Mesothelial cell of epicardium (in vitro differentiated cells): ENCODE measurements at regions not wholly inside any gene's neighbourhood (a gene's known extent, or its start where the extent isn't known, plus 50 kb on each side); places are given as distances from the start of the nearest gene placed in this dataset.

ENCODE experiments used
- DNase-seq, 2 experiments: peaks; one replicate each; pipeline ENCODE4 v3.0.0; 2021; ENCODE audit warnings: low spot score in 2 of 2; ENCODE audit not compliant: unreplicated experiment in 2 of 2
- H3K27ac Mint-ChIP-seq: 2 replicates; pipeline ENCODE4 v1.8.0; 2021; ENCODE audit warnings: mixed read lengths
- H3K27me3 Mint-ChIP-seq: 2 replicates; pipeline ENCODE4 v1.8.0; 2021; ENCODE audit warnings: low read depth, mixed read lengths
- H3K36me3 Mint-ChIP-seq: 2 replicates; pipeline ENCODE4 v1.8.0; 2021; ENCODE audit warnings: mixed read lengths
- H3K4me1 Mint-ChIP-seq: 2 replicates; pipeline ENCODE4 v1.8.0; 2021; ENCODE audit warnings: mixed read lengths
- H3K4me3 Mint-ChIP-seq: 2 replicates; pipeline ENCODE4 v1.8.0; 2021; ENCODE audit warnings: mild to moderate bottlenecking, moderate library complexity, mixed read lengths
- H3K9me3 Mint-ChIP-seq: 2 replicates; pipeline ENCODE4 v1.8.0; 2021; ENCODE audit warnings: mixed read lengths
- CTCF ChIP-seq: fragments of 200-600 bp; sonication (generic); IDR thresholded peaks from one replicate; pipeline ENCODE4 v1.5.0; 2021; ENCODE audit warnings: antibody characterized with exemption; ENCODE audit not compliant: unreplicated experiment

GRCh38 chr10:8520382-8520781, 465.9 kb downstream of the GATA3 start:
- Mint-ChIP-seq H3K9me3 (peaks cover 17% of the 10 kb centered on the region), H3K4me3 (no peak overlapping the region), H3K27me3 (peaks cover 2% of the 10 kb centered on the region), H3K36me3 (no peaks in the 10 kb centered on the region), H3K4me1 (peaks cover 4% of the 10 kb centered on the region), H3K27ac (no peak overlapping the region)
- DNase-seq: no peak
- TF ChIP-seq CTCF: peak; percentile 36

GRCh38 chr10:8527773-8528172, 473.3 kb downstream of the GATA3 start:
- Mint-ChIP-seq H3K27me3 (peaks cover 22% of the 10 kb centered on the region), H3K4me3 (no peak overlapping the region), H3K36me3 (no peaks in the 10 kb centered on the region), H3K9me3 (peaks cover 16% of the 10 kb centered on the region), H3K4me1 (no peaks in the 10 kb centered on the region), H3K27ac (no peak overlapping the region)
- no peak for TF ChIP-seq CTCF
- DNase-seq: no peak

GRCh38 chr10:8531116-8531515, 476.6 kb downstream of the GATA3 start:
- peaks cover 22% of the 10 kb centered on the region for H3K4me1 Mint-ChIP-seq
- H3K27me3 Mint-ChIP-seq: peaks cover 22% of the 10 kb centered on the region
- H3K4me3 Mint-ChIP-seq: no peak overlapping the region
- no peak for DNase-seq
- peaks cover 16% of the 10 kb centered on the region for H3K9me3 Mint-ChIP-seq
- H3K27ac Mint-ChIP-seq: no peak overlapping the region
- TF ChIP-seq CTCF: no peak
- no peaks in the 10 kb centered on the region for H3K36me3 Mint-ChIP-seq

GRCh38 chr10:8532647-8533046, 478.2 kb downstream of the GATA3 start:
- peaks cover 10% of the 10 kb centered on the region for H3K9me3 Mint-ChIP-seq
- no peaks in the 10 kb centered on the region for H3K36me3 Mint-ChIP-seq
- H3K27me3 Mint-ChIP-seq: peaks cover 26% of the 10 kb centered on the region
- DNase-seq: no peak
- H3K4me3 Mint-ChIP-seq: no peak overlapping the region
- no peak for TF ChIP-seq CTCF
- peaks cover 22% of the 10 kb centered on the region for H3K4me1 Mint-ChIP-seq
- H3K27ac Mint-ChIP-seq: no peak overlapping the region

GRCh38 chr10:8533462-8533861, 479.0 kb downstream of the GATA3 start:
- Mint-ChIP-seq H3K36me3 (no peaks in the 10 kb centered on the region), H3K27ac (no peak overlapping the region), H3K4me3 (no peak overlapping the region), H3K4me1 (peaks cover 22% of the 10 kb centered on the region), H3K9me3 (peaks cover 4% of the 10 kb centered on the region), H3K27me3 (peaks cover 29% of the 10 kb centered on the region)
- DNase-seq: no peak
- TF ChIP-seq CTCF: no peak

- Mint-ChIP-seq H3K36me3 (no peaks in the 10 kb centered on the region), H3K4me1 (peaks cover 22% of the 10 kb centered on the region), H3K27me3 (peaks cover 26% of the 10 kb centered on the region), H3K9me3 (peaks cover 5% of the 10 kb centered on the region), H3K27ac (peak overlapping the region; percentile 67), H3K4me3 (no peak overlapping the region)
- DNase-seq: no peak
- no peak for TF ChIP-seq CTCF
These were observed 479.6 kb downstream of the GATA3 start for GRCh38 chr10:8534096-8534495.
